Colonic mucosa (tissue), 4 donors: ENCODE measurements at regions not wholly inside any gene's neighbourhood (a gene's known extent, or its start where the extent isn't known, plus 50 kb on each side); places are given as distances from the start of the nearest gene placed in this dataset.

Experiments used
- DNase-seq: peaks from one replicate; pipeline ENCODE4 v3.0.0-alpha.2; 2020
- H3K27ac ChIP-seq: fragments of 200-600 bp; one replicate; pipeline ENCODE4 v1.8.0; 2021
- H3K27me3 ChIP-seq: fragments of 200-600 bp; one replicate; pipeline ENCODE4 v1.8.0; 2021
- H3K36me3 ChIP-seq: fragments of 200-600 bp; one replicate; pipeline ENCODE4 v1.8.0; 2021
- H3K4me1 ChIP-seq: fragments of 200-600 bp; one replicate; pipeline ENCODE4 v1.8.0; 2021; ENCODE audit warnings: mild to moderate bottlenecking
- H3K4me3 ChIP-seq: fragments of 200-600 bp; one replicate; pipeline ENCODE4 v1.8.0; 2021
- H3K9ac ChIP-seq, 2 donors: one replicate each; pipeline ENCODE4 v1.7.0; 2013; ENCODE audit warnings: control low read depth in 2 of 2, low read depth in 2 of 2, low read length in 2 of 2
- H3K9me3 ChIP-seq: fragments of 200-600 bp; one replicate; pipeline ENCODE4 v1.8.0; 2021
- intact Hi-C: fragments of 100-400 bp; cut with DNase I; formaldehyde crosslinking; loops from one replicate; pipeline ENCODE4 v1.14.1; 2022
- TF ChIP-seq, protein P1 (sequence below): fragments of 200-600 bp; IDR thresholded peaks from one replicate; pipeline ENCODE4 v1.8.0; 2022; ENCODE audit warnings: antibody characterized with exemption, mild to moderate bottlenecking
- donor health status: healthy.
- donor health status: DM: no; HTN: no; CAD: no.
- donor health status: DM: no; HTN: no; CAD: no.

- TF ChIP-seq, protein P1, sequence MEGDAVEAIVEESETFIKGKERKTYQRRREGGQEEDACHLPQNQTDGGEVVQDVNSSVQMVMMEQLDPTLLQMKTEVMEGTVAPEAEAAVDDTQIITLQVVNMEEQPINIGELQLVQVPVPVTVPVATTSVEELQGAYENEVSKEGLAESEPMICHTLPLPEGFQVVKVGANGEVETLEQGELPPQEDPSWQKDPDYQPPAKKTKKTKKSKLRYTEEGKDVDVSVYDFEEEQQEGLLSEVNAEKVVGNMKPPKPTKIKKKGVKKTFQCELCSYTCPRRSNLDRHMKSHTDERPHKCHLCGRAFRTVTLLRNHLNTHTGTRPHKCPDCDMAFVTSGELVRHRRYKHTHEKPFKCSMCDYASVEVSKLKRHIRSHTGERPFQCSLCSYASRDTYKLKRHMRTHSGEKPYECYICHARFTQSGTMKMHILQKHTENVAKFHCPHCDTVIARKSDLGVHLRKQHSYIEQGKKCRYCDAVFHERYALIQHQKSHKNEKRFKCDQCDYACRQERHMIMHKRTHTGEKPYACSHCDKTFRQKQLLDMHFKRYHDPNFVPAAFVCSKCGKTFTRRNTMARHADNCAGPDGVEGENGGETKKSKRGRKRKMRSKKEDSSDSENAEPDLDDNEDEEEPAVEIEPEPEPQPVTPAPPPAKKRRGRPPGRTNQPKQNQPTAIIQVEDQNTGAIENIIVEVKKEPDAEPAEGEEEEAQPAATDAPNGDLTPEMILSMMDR, result no peak
- DNase-seq, result no peak
- Histone ChIP-seq H3K27ac (no peak overlapping the region), H3K4me1 (no peaks in the 10 kb centered on the region), H3K9ac (no peak overlapping the region), H3K36me3 (no peaks in the 10 kb centered on the region), H3K27me3 (no peaks in the 10 kb centered on the region), H3K9me3 (no peaks in the 10 kb centered on the region), H3K4me3 (no peak overlapping the region)
- intact Hi-C loops, result no loop called here
Observed at GRCh38 chr13:34594507-34594906, 347.6 kb upstream of the NBEA start.

DNA sequence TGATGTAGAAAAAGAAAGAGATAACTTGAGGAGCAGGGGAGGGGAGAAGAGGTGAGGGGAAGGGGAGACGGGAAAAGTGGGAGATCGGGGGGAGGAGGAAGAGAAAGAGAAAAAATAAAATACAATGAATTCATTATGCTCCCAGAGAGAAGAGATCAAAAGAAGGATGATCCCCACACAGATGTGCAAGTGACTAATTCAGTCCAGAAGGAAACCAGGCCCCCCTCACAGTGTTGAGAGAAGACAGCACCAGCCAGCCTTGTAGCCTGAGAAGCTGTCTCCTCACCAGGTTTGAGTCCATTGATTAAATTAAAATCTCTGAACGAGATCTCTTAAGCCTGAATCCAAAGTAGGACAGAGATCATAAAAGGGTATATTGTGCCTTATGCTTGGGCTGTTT is 333.7 kb upstream of the NBEA start:
- Histone ChIP-seq H3K9me3 (no peaks in the 10 kb centered on the region), H3K9ac (no peak overlapping the region), H3K36me3 (no peaks in the 10 kb centered on the region), H3K27me3 (no peaks in the 10 kb centered on the region), H3K4me3 (no peak overlapping the region), H3K4me1 (no peaks in the 10 kb centered on the region), H3K27ac (no peak overlapping the region)
- TF ChIP-seq, protein P1, result no peak
- intact Hi-C loops, result no loop called here
- no peak for DNase-seq

DNA sequence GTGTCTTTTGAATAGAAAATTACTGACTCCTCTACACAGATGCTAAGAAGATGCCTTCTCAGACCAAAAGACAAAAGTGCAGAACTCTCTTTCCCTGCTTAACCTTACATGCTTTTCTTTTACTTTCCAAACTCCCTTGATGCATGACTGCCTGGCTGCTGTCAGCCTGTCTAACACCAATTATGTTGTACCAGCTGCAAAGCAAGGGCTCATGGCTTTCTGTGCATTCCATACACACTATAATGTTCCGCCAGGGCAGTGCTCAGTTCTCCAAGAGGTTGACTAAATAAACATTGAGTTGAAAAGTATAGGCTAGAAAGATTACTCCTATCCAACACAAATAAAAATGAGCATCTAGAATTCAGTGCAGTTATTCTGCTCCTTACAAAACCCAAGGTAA is 330.4 kb upstream of the NBEA start:
- H3K36me3 ChIP-seq, result no peaks in the 10 kb centered on the region
- TF ChIP-seq, protein P1, result no peak
- intact Hi-C loops, result no loop called here

GRCh38 chr13:34617473-34618083 is 324.5 kb upstream of the NBEA start:
- Histone ChIP-seq H3K27ac (no peak overlapping the region), H3K4me3 (no peak overlapping the region), H3K27me3 (no peaks in the 10 kb centered on the region), H3K36me3 (no peaks in the 10 kb centered on the region), H3K9me3 (no peaks in the 10 kb centered on the region), H3K4me1 (no peaks in the 10 kb centered on the region), H3K9ac (no peak overlapping the region)
- TF ChIP-seq, protein P1, result no peak
- DNase-seq, result no peak
- intact Hi-C loops, result no loop called here

More for the DNA sequence above, 330.4 kb upstream of the NBEA start:
- H3K27me3 ChIP-seq, result no peaks in the 10 kb centered on the region
- H3K4me1 ChIP-seq, result no peaks in the 10 kb centered on the region
- H3K9me3 ChIP-seq, result no peaks in the 10 kb centered on the region
- no peak overlapping the region for H3K9ac ChIP-seq
- no peak for DNase-seq
- no peak overlapping the region for H3K4me3 ChIP-seq
- H3K27ac ChIP-seq, result no peak overlapping the region

GRCh38 chr13:34618654-34619053 is 323.4 kb upstream of the NBEA start:
- TF ChIP-seq, protein P1, result no peak
- Histone ChIP-seq H3K4me3 (no peak overlapping the region), H3K9ac (no peak overlapping the region), H3K4me1 (no peaks in the 10 kb centered on the region), H3K27ac (no peak overlapping the region), H3K9me3 (no peaks in the 10 kb centered on the region), H3K27me3 (no peaks in the 10 kb centered on the region), H3K36me3 (no peaks in the 10 kb centered on the region)
- intact Hi-C loops, result no loop called here
- no peak for DNase-seq
